Superior temporal gyrus (tissue), 1 donor: ENCODE measurements at regions not wholly inside any gene's neighbourhood (a gene's known extent, or its start where the extent isn't known, plus 50 kb on each side); places are given as distances from the start of the nearest gene placed in this dataset.

Source experiments
- DNase-seq: peaks from one replicate; pipeline ENCODE4 v3.0.0-alpha.2; 2016; ENCODE audit errors: extremely low spot score

DNA sequence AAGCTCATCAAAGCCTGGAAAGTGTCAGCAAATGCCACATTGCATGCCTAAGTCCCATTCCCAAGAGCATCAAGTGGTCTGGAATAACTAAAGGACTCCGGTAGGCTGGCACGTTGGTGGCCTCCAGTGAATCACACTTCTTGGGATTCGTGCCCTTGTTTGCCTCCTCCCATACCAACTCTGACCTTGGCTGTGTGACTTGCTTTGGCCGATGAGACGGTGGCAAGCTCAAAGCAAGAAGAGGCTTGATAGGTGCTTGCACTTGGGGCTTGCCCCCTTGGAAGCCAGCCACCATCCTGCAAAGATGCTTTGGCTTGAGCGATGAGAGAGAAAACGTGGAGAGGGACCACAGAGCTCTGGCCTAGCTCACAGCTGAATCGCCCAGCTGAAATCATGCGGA, 313.1 kb upstream of the ZFHX3 start:
- DNase-seq = no peak

DNA sequence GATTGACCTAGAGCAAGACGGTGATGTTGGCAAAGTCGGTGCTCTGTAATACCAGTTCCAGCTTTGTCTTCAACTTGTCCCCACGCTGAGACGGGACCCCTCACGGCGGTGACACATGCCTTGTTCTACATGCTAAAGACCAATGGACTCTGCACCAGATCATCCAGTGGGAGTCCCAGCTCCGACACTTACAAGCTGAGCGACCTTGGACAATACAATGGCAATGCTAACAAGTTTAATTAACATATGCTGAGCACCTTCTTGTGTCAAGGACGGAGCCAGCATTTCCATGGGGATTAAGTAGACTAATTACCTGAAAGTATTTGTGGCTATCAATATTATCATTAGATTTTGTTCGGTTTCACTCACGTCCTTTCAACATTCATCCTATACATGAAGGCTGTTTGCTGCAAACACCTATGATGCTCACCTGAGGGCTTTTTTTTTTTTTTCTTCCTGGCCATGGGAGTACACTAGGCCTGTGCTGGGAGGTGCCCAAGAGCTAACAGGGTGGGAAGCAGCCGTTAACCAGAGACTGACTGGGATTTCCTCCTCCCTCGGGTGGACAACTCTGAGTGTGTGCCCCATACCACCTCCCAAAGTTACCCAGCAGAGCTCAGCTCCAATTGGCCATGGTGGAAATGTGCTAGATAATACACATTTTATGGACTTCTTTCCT, 308.6 kb upstream of the ZFHX3 start:
- DNase-seq = no peak

DNA sequence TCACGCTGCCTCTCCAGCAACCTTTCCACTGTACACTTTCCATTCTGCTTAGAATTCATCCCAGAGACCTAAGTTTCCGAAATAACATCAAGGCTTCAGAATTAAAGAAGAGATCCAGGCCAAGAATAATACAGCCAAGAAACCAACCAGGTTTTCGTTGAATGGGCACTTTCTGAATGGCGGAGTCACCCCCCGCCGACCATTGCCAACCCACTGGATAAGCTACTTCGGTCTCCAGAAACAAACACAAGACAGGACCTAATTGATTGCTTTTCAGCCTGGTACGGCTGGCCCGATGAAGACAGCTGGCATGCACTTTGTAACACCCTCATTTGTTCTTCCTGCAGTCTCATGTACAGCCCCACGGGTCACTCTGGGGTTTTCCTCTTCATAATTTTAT, 308.1 kb upstream of the ZFHX3 start:
- DNase-seq = no peak

DNA sequence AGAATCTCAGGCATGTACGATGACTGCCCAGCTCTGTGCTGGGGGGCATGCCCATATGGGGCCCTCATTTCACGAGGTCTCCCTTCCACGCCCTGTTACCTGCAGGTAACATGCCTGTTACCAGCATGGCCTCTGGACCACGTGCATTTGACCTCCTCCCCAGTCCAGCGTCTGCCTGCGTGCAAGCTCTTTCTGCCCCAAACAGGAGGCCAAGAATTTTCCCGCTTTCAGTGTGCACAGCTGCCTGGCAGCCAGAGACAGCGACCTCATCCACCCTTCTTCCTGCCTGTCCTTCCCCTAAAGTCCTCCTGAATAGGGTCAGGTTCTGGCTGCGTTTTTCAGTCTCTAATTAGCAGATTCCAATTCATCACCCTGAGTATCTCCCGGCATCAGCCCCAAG, 306.5 kb upstream of the ZFHX3 start:
- no peak for DNase-seq

DNA sequence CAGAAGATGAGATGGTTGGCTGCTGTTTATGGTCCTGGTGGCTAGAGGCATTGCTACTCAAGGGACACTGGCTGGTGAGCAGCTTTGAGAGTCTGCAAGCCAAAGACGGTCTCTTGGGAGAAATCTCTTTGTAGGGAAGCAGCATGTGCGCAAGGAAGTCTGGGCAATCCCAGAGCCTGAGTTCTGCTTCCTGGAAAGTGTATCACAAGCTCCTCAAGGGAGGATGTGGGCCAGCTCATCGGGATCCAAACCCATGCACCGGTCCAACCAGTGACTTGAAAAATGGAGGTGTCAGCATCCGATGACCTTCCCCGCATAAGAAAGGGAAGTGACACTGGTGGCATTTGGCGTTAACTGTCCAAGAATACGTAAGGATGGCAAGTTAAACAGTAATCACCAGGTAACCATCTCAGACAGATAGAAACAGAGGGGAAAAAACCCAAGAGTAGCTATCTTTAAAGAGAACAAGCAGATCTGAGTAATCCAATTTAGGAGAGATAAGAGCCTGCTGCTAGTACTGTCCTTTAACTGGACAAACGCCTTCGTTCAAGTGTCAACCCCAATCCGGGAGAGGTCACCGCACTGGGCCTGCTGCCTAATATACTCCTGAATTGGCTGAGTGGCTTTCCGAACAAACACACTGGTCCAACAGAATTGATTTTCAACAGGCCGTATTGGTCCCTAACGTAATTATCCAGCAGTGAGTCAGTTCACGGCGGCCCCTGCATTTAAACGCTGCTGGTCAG, 303.0 kb upstream of the ZFHX3 start:
- DNase-seq = no peak

DNA sequence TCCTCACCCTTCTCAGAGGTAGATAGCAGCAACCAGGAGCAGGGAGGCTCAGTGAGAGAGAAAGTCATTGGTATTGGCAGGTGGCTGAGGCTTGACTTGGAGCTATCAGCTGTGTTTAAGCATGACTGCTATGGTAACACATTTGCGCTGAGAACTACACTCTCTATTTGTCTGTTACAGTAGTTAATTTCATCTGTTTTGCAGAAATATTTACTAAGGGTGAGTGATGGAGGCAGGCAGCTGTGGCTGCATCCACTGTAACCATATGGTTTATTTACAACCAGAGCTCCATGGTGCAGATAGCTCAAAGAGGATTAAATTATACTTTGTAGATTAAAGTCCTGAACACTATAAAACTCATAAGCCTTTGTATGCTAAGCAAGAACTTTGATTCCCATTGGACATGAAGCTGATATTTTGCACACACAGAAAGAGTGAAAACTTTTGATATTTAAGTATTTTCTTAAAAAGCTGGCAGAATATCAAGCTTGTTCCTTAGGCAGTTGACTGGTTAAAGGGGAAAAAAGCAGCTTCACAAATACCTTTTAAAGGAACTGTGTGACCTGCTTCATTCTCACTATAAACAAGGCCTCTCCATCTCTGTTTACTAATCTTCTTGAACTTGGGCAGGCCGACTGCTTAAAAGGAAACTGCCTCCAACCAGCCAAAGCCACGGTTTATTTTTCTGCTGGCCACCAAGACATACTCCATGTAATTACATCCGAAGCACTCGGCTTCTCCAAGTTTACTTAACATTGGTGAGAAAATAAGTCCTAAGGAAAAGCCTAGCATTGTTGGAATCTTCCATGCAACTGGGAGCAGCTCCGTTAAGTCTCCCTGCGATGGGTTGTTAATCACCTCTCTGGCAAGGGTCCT, 299.8 kb upstream of the ZFHX3 start:
- DNase-seq = no peak

DNA sequence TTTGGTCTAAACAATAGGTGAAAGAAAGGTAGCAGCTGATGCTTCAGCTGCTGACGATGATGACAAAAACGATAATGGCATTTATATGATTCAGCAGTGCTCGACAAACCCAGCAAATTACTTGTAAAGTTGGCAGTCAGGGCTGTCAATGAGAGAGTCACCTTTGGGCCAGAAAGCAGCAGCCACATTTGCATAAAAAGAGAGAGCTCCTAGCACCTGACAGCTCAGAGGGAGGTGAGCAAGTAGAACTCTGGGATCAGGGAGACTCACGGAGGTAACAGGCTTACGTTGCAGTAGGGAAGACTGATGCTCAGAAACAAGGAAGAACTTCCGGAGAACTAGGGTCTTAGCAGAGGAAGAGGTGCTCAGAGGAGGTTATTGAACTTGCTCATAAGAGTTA, 291.9 kb upstream of the ZFHX3 start:
- no peak for DNase-seq

DNA sequence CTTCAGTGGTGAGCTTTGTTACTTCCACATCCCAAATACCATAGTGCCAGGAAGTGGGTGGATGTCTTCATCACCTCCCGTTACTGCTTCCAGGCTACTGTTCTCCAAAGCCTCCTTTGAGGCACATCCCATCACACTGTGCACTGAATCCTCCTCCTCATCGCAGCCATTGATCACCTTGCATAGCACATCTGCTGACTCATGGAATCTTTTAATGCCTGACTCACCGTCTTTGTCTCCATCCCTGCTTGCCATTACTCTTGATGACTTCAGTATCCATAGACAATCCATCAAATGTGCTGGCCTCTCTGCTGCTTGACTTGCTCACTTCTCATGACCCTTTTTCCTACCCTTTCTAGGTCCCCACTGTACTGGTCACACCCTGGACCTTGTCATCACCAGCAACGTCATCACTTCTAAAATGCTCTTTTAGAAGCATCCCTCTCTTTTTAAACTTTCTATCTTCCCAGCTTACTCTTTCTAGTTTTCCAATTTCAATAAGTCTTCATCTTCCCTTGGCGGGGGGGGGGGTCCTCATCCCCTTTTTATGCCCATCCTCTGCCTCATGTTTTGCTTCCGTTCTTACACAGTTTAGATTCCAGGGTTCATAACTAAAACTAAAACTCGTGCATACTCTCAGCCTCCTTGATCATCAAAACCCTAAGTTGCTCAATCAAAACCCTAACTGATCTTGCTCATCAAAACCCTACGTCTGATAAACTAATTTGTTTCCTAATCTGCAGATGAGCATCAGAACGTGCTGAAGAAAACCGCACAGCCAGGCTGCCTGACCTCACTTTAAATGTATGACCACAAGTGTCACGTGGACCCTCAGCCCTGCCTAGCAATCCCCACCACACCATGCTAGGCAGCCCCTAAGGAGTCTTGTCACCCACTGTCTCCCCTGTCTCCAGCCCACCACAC, 289.7 kb upstream of the ZFHX3 start:
- DNase-seq = no peak

DNA sequence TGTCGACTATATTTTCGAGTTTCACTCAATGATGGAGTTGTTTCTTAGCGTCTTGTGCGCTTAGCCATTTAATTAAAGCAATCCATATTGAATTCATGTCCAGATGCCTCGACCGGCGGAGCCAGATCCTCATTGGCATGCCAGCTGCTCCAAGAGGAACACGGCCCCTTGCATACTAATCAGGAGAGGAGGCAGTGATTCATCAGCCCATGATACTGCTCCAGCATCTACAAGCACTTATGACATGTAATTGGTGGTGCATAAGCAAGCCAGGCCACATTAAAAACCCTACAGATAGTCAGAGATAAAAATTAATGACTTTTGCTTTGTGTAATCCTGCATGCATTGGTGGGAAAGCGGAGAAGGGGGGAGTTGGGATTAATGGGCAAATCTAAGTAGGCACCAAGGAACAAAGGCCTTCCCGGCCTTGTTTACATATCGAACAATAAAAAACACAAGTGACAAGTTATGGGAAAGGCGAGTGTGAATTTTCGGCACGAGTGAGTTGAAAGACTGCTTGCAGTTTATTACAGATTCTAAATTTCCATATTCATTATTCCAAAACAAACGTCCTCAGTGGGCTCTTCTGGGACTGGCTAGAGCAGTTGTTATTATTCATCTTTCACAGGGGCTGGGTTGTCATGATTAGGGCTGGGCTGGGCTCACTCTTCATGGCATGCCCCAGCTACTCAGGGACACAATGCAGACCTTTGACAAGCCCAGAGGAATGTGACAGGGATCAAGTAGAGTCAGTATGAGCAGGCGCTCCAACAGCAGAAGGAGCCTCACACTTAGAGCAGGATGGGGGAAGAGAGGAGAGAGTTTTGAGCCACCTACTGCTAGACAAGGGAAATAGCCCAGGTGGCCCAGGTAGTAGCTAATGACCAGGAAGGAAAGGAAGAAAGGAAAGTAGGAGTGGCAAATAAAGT, 281.7 kb upstream of the ZFHX3 start:
- peak; percentile 81 for DNase-seq

DNA sequence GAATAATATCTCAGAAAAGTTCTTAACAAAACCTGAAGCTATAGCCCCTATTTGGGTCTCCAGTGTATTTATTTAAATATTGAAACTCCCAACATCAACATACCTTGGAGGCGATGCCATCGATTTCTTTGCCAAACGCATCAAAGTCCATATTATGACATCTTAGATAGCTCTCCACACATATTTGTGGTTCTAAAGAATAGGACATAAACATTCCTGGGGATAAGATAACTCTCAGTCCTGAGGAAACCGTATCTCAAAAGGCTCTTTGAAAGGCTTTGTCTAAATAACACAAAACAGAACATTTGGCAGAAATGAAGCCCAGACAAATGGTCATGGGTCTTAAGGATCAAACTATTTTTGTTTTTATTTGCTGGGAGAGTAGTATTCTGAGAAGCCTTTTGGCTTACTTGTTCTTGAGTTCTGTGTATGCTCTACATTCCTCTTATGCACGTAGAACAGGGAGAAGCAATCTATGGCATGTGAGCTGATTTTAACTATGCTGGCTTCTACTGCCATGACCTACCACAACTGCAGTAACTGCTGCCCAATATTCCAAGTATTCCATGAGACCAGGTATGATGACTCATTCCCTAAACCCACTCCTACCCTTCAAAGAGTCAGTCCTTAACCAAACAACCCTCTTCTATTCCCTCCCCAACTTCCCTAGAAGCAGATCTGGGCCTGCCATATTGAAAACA, 279.0 kb upstream of the ZFHX3 start:
- DNase-seq = no peak

DNA sequence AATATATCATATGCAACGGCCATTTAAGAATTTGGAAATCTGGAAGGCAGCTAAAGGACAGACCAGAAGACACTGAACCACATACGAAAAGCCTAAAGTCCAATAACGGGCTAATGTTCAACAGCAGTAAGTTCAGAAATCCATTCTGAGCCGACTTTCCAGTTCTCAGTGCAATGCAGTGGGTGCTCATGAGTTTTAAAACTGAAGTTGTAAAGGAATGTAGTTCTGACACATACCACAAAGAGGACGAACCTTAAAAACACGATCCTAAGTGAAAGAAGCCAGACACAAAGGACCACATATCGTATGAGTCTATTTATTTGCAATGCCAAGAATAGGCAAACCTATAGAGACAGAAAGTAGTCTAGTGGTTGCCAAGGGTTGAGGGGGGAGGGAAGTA, 278.3 kb upstream of the ZFHX3 start:
- DNase-seq = no peak

DNA sequence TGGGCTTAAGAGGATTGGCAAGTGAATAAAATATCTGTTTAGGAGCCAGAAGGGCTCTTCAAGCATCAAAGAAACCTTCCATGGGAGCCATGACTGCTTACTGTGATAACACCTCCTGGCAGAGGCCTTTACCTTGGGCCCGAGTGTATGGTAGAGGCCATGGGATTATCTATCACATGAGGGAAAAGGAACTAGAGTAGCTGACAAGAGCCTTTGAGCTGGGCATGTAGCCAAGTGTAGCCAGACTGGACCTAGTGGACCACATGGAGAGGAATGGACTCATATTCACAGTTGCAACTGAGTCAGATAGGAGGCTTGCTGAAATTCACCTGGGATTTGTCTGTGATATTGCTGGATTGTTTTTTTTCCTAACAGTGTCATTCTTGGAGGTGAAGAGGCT, 276.0 kb upstream of the ZFHX3 start:
- no peak for DNase-seq

DNA sequence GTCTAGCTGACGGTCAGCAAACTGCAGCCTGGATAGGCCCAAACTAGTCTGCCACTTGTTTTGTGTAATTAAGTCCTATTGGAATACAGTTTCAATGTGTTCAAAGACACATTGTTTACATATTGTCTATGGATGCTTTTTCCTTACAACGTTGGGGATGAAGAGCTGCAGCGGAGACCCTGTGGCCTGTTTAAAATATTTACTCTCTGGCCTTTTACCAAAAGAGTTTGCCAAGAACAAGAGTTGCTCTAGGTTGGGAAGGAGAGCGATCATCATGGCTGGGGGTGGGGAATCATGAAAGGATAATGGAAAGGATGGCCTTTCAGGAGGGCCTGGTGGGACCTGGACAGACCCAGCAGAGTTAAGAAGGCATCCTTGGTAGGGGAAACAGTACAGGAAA, 274.9 kb upstream of the ZFHX3 start:
- DNase-seq = no peak

DNA sequence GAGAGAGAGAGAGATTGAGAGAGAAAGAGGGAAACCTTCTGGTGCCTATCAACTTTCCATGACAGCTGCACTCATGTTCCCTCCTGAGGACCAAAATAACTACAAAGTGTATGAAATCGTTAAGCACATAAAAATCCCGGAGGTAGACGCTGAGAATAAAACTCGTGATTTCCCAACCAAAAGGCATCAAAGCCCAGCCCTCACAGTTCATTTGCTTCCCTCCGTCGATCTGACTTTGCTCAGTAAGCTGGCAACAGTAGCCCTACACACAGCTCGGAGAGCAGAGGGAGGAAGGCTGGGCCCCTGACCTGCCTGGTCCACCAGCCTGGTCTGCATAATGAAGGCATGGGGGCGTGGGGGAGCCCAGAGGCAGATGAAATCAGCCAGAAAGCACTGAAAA, 273.9 kb upstream of the ZFHX3 start:
- no peak for DNase-seq

DNA sequence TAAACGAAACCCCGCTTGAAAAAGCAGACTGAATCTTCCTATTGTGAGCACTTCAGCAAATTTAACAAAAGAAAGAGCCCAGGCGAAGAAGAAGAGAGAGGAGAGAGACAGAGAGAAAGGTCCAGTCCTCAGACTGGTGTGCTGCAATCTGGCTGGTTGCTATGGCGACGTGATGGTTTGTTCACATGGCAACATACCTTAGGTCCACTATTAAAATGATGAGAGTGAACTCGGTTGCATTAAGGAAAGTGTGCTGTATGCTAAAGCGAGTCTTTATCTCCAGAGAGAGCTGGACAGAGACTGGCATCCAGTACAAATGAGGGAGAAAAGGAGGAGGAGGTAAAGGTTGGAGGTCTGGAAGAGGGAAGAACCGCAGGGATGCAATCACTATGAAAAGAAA, 271.8 kb upstream of the ZFHX3 start:
- DNase-seq = no peak

DNA sequence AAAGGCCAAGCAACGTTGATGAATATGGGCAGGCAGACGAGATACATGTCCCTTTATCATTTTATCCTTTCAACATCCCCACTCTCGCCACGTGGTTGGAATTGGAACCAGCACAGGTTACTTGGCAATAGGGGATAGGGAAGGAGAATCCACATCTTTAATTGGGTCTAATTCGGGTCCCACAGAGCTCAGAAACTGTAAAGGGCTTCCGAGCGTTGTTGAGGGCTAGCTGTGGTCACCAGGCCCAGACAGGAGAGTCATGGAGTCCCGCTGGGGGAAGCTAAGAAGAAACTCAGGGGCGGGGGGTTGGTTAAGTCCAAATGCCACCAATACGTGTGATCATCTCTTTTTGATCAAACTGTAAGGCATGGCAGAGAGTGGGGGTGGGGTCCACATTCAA, 271.3 kb upstream of the ZFHX3 start:
- no peak for DNase-seq

DNA sequence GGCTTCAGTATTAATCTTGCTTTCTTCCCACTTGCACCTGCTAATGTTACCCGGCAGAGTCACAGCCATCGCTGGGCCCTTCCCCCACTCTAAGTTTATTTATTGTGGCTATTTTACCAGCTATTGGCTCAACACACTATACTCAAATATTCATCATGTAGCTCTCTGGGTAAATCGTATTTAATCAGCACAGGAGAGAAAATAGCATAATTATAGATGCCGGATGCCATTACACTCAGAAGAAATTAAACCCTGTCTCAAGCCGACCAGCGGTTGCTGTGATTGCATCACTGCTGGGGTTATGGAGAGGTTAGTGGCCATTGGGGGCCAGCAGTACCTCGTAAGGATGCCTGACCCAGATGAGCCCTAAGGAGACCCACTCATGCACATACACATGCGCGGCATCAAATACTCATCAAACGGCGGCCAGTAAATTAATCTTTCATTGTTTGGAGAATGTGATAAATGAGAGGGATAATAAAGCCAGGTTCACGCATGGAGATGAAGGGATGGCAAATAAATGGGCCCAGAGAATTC, 269.5 kb upstream of the ZFHX3 start:
- DNase-seq = no peak

DNA sequence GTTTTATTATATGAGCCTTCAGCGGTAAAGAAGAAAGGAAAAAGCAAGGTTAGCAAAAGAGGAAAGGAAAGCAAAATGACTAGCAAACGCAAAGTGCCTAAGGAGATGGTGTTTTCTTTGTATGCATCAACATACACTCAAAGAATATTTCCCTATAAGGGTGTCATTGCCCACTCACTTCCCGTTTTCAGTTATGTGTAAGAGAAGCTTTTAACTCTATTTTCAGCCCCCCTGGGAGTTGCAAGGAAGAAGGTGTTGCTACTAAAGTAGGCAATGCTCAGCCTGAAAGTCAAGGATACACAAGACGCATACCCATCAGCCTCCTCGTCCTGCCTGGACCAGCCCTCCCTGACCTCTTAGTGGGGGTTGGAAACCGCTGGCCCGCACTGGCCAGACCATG, 267.7 kb upstream of the ZFHX3 start:
- no peak for DNase-seq

DNA sequence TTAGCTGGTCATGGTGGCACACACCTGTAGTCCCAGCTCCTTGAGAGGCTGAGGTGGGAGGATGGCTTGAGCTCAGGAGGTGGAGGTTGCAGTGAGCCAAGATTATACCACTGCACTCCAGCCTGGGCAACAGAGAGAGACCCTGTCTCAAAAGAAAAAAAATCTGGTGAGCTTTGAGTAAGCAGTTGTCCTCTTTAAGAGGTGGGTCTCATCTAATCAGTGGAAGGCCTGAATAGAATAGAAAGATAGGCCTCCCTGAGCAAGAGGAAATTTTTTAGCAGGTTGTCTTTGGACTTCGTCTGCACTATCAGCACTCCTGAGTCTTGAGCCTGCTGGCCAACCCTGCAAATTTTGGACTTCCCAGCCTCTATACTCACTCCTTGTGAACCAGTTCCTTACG, 266.0 kb upstream of the ZFHX3 start:
- no peak for DNase-seq
